PFSK-1 (cell line): ENCODE measurements at regions not wholly inside any gene's neighbourhood (a gene's known extent, or its start where the extent isn't known, plus 50 kb on each side); places are given as distances from the start of the nearest gene placed in this dataset.

Source experiments
- POLR2AphosphoS5 ChIP-seq: IDR thresholded peaks from 2 replicates; pipeline ENCODE4 v1.6.1; 2012; ENCODE audit warnings: low read depth, mild to moderate bottlenecking, control low read depth, low read length, moderate library complexity
- REST ChIP-seq, 2 experiments: IDR thresholded peaks; 2 replicates each; pipeline versions ENCODE4 v1.6.1 to v1.8.0; 2011 to 2012; ENCODE audit warnings: low read depth in 2 of 2, low read length in 2 of 2, control low read depth in 1 of 2, inconsistent platforms in 1 of 2, mild to moderate bottlenecking in 1 of 2, moderate library complexity in 1 of 2; ENCODE audit not compliant: insufficient read depth in 1 of 2
- SIN3A ChIP-seq: IDR thresholded peaks from 2 replicates; pipeline ENCODE4 v1.6.1; 2012; ENCODE audit warnings: mild to moderate bottlenecking, low read length, moderate library complexity, borderline replicate concordance; ENCODE audit not compliant: insufficient read depth
- TAF1 ChIP-seq: IDR thresholded peaks from 2 replicates; pipeline ENCODE4 v1.6.1; 2012; ENCODE audit warnings: low read length, control low read depth, borderline replicate concordance; ENCODE audit not compliant: insufficient read depth

- TF ChIP-seq POLR2AphosphoS5 (no peak), REST (IDR thresholded peaks at IDR 0.05; ENCODE audit: insufficient read depth in 1 of 2, low read depth in 2 of 2, low read length in 2 of 2) (no peak), SIN3A (no peak), TAF1 (no peak)
These were observed 129.4 kb downstream of the SLC16A9 start for GRCh38 chr10:59580026-59580863.
